GM19238 (cell line): ENCODE measurements at regions not wholly inside any gene's neighbourhood (a gene's known extent, or its start where the extent isn't known, plus 50 kb on each side); places are given as distances from the start of the nearest gene placed in this dataset.

Source experiments
- DNase-seq: peaks from one replicate; pipeline ENCODE4 v3.0.0; 2011; ENCODE audit warnings: low spot score; ENCODE audit not compliant: insufficient read length

DNA sequence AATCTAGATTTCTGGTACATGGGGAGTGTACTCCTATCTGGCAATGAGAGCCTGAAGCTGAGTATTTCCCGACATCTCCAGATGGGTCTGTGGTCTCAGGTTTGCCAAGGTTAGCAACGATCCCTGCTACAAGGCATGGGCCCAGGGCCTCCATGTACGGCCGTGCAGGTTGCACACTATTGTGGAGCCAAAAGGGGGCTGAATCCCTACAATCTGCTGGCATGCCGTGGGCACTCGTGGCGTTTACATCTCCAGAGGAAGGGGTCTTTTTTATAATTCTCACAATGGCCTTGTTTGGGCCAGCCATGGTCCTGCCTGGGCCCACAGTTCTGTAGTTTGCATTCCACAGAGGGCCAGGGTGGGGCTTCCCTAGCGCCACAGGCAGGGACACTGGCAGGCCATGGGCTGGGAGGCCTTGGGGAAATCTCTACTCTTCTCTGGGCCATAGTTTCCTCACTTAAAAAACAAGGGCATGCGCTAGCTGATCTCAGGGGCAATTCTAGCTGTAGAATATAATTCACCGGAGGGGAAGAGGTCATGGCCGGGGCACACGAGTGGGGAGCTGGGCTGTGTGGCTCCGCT, 68.9 kb upstream of the TLE3 start:
- no peak for DNase-seq

DNA sequence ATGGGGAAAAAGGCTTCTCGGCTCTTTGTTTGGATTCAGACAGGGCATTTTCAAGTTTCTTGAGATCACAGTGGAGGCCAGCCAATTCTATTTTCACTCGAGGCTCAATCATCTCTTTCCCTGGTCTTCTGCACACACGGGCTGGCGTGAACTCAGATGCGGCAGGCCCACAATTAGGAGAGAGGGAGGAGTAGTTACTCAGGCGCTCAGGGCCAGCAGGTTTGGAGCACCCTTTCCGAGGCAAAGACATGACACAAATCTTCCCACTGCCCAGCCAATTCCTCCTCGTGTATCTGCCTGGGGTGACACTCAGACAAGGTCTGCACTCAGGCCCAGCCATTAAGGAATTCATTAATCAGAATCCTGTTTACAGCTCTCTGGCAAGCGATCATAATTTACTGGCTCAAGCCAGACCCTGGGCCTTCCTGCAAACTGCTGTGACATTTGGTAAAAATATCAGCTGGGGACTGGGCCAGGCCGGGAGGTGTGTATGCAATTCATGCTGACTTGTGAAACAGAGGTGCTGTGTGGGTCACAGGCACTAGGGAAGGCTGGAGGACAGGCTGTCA, 68.1 kb upstream of the TLE3 start:
- no peak for DNase-seq

- DNase-seq: no peak
Observed at GRCh38 chr15:70164910-70165715, 67.4 kb upstream of the TLE3 start.

DNA sequence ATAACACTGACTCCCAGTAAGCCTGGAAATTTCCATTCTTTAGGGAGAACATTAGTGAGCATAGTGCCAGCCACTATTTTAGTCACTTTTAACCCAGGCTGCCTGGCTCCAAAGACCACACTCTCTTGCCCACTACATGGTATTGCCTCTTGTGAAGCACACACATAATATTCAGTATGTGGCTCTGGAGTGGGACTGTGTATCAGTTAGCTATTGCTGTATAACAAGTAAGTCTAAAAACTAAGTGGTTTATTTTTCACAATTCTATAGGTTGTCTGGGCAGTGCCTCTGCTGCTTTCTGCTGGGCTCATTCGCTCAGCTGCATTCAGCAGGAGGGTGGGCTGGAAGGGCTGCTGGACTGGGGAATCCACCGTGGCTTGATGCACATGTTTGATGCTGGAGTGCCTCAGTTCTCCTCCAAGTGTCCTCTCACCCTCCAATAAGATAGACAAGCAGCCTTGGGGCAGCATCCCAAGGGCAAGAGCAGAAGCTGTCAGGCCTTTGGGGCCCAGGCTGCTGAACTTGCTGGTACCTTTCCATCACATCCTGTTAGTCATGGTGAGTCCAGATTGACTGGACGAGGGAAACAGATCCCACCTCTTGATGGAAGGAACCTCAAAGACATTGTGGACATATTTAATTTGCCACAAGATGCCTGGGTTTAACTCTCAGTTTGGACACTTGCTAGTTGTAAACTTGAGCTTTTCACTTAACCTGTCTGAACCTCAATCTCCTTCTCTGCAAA, 66.6 kb upstream of the TLE3 start:
- no peak for DNase-seq

DNA sequence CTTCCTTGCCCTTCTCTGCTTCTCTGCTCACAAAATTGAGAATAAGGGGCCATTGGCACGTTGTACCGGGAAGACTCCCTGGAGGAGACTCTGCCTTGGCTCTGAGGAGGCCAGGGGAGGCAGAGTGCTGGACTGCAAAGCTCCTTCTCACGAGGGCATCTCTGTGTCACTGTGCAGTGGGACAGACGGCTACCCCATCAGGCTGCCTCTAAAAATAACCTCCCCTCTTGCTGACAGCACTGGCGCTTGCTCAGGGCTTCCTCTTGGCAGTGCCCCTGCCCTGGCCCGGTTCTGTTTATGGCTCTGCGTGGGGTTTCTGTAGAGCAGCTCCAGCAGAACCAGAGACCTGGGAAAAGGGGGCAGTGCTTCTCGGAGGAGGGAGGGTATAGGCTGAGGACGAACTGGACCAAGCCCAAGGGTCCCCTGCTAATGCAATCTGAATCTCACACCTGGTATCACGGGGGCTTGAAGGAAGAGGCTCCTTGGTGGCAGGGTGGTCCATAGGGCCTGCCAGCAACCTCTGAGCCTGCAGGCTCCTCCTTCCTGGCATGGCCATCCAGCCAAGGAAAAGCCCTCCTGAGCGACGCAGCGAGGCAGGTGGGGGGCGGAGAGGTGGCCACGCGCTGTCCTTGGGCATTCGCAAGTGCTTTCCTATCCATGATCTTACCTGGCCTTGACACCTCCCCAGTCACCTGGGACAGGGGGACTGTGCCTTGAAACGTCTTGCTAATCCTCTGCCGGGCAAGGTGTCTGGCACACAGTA, 63.3 kb upstream of the TLE3 start:
- no peak for DNase-seq

GRCh38 chr15:70160267-70160666, 62.5 kb upstream of the TLE3 start:
- DNase-seq: no peak

DNA sequence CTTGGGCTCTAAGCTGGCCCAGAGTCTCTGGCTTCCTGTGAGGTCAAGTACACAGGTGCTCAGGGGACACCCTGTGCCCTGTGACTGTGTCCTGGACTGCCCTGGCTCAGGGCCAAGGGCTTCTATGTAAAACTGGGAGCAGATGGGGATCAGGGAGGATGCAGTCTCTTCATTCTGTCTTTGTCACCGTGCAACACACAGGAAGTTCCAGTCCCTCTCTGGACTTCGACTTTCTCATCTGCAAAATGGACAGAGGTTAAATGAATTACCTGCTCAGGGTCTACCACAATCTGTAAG, 61.9 kb upstream of the TLE3 start:
- DNase-seq: no peak

- no peak for DNase-seq
Observed at GRCh38 chr15:70159001-70159712, 61.4 kb upstream of the TLE3 start.

GRCh38 chr15:70158309-70159000, 60.7 kb upstream of the TLE3 start:
- DNase-seq: no peak

- no peak for DNase-seq
Observed at GRCh38 chr15:70156671-70157271, 59.1 kb upstream of the TLE3 start.

- DNase-seq: no peak
Observed at GRCh38 chr15:70154718-70155347, 57.1 kb upstream of the TLE3 start.

DNA sequence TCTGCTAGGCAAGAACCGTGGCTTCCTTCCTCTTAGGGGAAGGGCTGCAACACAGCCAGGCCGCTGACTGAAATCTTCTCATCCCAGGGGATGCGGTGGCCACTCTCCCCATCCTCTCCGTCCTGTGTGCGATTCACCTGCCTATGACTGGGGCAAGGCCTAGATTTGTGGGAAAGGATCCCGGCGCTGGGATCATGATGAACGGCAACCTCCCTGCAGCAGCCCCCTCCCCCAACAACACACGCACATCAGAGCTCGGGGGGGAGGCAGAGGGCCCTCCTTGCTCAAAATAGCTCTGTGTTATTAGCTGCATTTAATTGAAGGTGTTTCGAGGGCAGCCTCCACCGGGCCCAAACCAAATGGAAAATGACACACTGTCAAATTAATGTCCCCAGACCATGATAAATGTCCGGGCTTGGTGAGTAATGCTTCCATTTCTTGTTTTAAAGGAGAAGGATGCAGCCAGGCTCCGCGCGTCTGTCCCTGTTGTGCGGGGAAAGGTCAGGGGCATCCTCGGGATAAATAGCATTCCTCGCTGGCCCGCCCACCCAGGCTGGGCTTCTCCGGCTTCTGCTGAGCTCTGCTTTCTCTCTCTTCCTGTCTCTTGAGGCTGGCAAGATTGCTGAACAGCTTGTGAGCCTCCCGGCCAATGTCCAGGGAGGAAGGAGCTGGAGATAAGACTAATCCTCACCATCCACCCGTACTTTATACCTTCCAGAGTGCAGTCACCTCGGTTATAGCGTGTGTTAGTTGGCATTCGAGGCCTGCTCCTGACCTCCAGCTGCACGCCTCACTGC, 56.4 kb upstream of the TLE3 start:
- DNase-seq: no peak

GRCh38 chr15:70152070-70152480, 54.4 kb upstream of the TLE3 start:
- no peak for DNase-seq

- DNase-seq: no peak
Observed at GRCh38 chr15:70151462-70151861, 53.7 kb upstream of the TLE3 start.

DNA sequence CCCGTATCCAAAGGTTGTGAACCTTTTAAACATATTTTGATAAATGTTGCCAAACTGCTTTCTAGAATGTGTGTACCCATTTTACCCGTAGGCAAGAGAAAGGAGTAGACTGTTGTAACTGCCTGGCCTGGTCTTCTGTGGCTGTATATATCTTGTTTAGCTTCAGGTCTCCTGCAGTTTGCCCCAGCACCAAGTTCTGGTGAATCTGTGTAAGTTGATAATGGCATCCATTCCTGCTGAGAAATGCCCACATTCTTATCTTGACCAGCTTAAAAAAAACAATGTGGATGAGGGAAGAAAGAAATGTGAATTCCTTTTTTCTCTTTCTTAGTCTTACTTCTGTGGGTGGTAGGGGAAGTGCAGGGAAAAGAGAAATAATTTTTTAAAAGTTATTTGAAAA, 53.3 kb upstream of the TLE3 start:
- DNase-seq: no peak

DNA sequence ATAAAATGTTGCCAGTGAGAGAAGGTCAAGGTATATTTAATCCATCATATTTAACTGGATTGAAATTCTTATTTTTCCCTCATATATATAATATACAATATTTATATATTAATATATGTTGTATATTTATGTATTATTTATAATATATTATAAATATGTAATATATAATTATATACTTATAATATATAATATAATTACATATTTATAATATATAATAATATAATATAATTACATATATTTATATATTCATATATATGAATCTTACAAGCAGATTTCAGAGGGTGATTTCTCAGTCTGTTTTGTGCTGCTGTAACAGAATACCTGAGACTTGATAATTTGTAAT, 52.7 kb upstream of the TLE3 start:
- no peak for DNase-seq

GRCh38 chr15:70149667-70150404, 52.1 kb upstream of the TLE3 start:
- DNase-seq: no peak

DNA sequence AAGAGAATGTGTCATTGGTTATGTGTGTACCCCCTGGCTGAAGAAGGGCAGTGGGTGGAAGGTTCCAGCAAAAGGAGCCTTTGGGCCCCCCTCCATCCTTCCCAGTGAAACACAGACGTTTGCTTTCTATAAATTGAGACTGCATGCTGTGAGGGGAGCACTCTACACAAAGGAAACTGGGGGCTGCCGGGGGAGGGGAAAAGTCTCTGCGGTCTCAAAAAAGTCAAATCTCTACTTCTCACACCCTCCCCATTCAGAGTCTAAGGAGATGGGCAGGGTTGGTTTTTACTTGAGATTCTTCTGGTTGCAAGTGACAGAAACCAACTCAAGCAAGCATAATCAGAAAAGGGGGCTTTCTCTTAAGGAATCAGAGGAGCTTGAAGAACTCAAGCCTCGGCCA, 50.1 kb upstream of the TLE3 start:
- DNase-seq: no peak
